Activated T-helper 1 cell treated with anti-CD3 and anti-CD28 coated beads, Interleukin-12 subunit alpha, Interleukin-12 subunit beta, Interleukin-2, Interleukin-4 antibody, amounts not matched to agents 30 ng/mL and 10 ng/mL and 1 ng/mL, durations not matched to agents 14 hours and 24 hours and 36 hours (primary cell): ENCODE measurements at regions not wholly inside any gene's neighbourhood (a gene's known extent, or its start where the extent isn't known, plus 50 kb on each side); places are given as distances from the start of the nearest gene placed in this dataset.

Experiments used
- DNase-seq: peaks from one replicate; pipeline ENCODE4 v3.0.0; 2021; ENCODE audit warnings: low spot score
- H3K27ac Mint-ChIP-seq: one replicate; pipeline ENCODE4 v1.8.0; 2021; ENCODE audit warnings: mild to moderate bottlenecking, mixed read lengths
- H3K27me3 Mint-ChIP-seq: one replicate; pipeline ENCODE4 v1.8.0; 2022; ENCODE audit warnings: mild to moderate bottlenecking, moderate library complexity, mixed read lengths; ENCODE audit not compliant: insufficient read depth
- H3K36me3 Mint-ChIP-seq: one replicate; pipeline ENCODE4 v1.8.0; 2021; ENCODE audit warnings: low read depth, mixed read lengths
- H3K4me1 Mint-ChIP-seq: one replicate; pipeline ENCODE4 v1.8.0; 2021; ENCODE audit warnings: low read depth, mixed read lengths
- H3K4me3 Mint-ChIP-seq: one replicate; pipeline ENCODE4 v1.8.0; 2021; ENCODE audit warnings: mild to moderate bottlenecking, moderate library complexity, mixed read lengths
- H3K9me3 Mint-ChIP-seq: one replicate; pipeline ENCODE4 v1.8.0; 2021; ENCODE audit warnings: mixed read lengths
- intact Hi-C: fragments of 100-400 bp; cut with micrococcal nuclease; formaldehyde crosslinking; loops from one replicate; pipeline ENCODE4 v1.15.1; 2024

- no peaks in the 10 kb centered on the region for H3K9me3 Mint-ChIP-seq
- no peak overlapping the region for H3K4me3 Mint-ChIP-seq
- H3K36me3 Mint-ChIP-seq: no peaks in the 10 kb centered on the region
- H3K27ac Mint-ChIP-seq: no peak overlapping the region
- intact Hi-C loops: no loop called here
- peaks cover 15% of the 10 kb centered on the region for H3K27me3 Mint-ChIP-seq
- no peaks in the 10 kb centered on the region for H3K4me1 Mint-ChIP-seq
- no peak for DNase-seq
These were observed 146.7 kb upstream of the PFKP start for GRCh38 chr10:2920637-2921036.

- Mint-ChIP-seq H3K4me3 (no peak overlapping the region), H3K27me3 (peaks cover 15% of the 10 kb centered on the region), H3K4me1 (no peaks in the 10 kb centered on the region), H3K36me3 (no peaks in the 10 kb centered on the region), H3K27ac (no peak overlapping the region), H3K9me3 (no peaks in the 10 kb centered on the region)
- DNase-seq: no peak
- intact Hi-C loops: no loop called here
These were observed 147.2 kb upstream of the PFKP start for GRCh38 chr10:2920168-2920567.

DNA sequence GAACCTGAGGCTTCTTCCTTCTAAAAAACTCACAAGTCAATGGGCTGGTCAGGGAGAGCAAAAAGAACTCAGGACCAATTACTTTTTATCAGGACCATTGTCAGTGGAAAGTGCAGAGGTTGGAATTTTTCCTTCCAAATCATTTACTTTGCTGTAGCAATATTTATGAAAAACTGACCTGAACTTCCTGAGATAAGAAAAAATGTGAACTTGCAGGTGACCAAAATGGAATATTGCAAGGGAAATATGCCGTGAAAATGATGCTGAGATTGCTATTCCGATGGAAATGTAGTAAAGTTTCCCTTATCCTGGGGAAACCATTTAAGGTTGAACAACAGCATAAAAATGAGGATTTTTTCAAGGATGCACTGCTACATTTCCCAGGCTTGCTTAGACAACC is 148.3 kb upstream of the PFKP start:
- H3K36me3 Mint-ChIP-seq: no peaks in the 10 kb centered on the region

GRCh38 chr10:2918489-2918888 is 148.9 kb upstream of the PFKP start:
- intact Hi-C loops: no loop called here
- no peak overlapping the region for H3K27ac Mint-ChIP-seq
- DNase-seq: no peak

More for the DNA sequence above, 148.3 kb upstream of the PFKP start:
- Mint-ChIP-seq H3K27me3 (peaks cover 19% of the 10 kb centered on the region), H3K27ac (no peak overlapping the region), H3K4me3 (no peak overlapping the region), H3K4me1 (no peaks in the 10 kb centered on the region), H3K9me3 (no peaks in the 10 kb centered on the region)
- intact Hi-C loops: no loop called here
- no peak for DNase-seq

DNA sequence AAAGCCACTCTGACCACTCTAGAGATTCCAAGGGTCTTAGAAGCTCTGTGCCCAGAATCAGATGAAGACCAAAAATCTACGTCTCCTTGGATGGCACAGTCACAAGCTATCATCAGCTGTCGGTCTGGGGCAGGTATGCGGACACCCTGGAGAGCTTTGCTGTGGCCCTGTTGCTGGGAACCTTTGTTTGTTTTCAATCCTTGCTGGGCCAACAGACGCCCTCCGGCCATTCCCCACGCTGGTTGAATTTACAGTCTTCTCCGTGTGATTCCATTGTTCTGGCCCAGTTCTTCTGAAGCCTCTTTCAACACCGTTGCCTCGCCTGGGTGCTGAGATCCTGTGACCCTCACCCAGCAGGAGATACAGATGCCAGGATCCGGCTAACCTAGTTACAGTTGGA is 149.4 kb upstream of the PFKP start:
- Mint-ChIP-seq H3K27ac (no peak overlapping the region), H3K9me3 (no peaks in the 10 kb centered on the region), H3K27me3 (peaks cover 19% of the 10 kb centered on the region), H3K4me3 (no peak overlapping the region), H3K4me1 (no peaks in the 10 kb centered on the region), H3K36me3 (no peaks in the 10 kb centered on the region)
- no peak for DNase-seq
- intact Hi-C loops: no loop called here

More at GRCh38 chr10:2918489-2918888, 148.9 kb upstream of the PFKP start:
- Mint-ChIP-seq H3K27me3 (peaks cover 19% of the 10 kb centered on the region), H3K4me1 (no peaks in the 10 kb centered on the region), H3K9me3 (no peaks in the 10 kb centered on the region), H3K36me3 (no peaks in the 10 kb centered on the region), H3K4me3 (no peak overlapping the region)

DNA sequence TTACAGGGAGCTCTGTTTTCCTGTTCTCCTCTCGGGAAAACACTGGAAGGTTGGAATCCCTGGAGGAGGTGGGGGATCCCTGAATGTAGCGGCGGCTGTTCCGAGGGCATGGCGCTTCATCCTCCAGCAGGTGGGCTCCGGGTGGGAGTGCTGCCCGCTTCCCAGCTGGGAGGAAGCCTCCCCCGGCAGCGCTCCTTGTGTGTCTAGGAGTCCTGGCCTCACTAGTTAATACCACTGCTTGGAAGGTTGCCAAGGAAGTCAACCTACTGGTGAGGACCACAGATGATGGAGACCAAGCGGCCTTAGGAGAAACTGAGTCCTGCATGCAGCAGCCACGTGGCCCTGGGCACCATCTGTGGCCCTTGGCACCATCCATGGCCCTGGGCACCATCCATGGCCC is 151.9 kb upstream of the PFKP start:
- DNase-seq: no peak
- Mint-ChIP-seq H3K36me3 (no peaks in the 10 kb centered on the region), H3K9me3 (no peaks in the 10 kb centered on the region), H3K4me3 (no peak overlapping the region), H3K27ac (no peak overlapping the region), H3K27me3 (peaks cover 17% of the 10 kb centered on the region), H3K4me1 (no peaks in the 10 kb centered on the region)
- intact Hi-C loops: no loop called here

GRCh38 chr10:2914741-2915140 is 152.6 kb upstream of the PFKP start:
- DNase-seq: no peak
- H3K4me1 Mint-ChIP-seq: no peaks in the 10 kb centered on the region
- no peak overlapping the region for H3K27ac Mint-ChIP-seq
- H3K27me3 Mint-ChIP-seq: peaks cover 12% of the 10 kb centered on the region
- no peaks in the 10 kb centered on the region for H3K9me3 Mint-ChIP-seq
- intact Hi-C loops: no loop called here
- no peaks in the 10 kb centered on the region for H3K36me3 Mint-ChIP-seq
- H3K4me3 Mint-ChIP-seq: no peak overlapping the region

DNA sequence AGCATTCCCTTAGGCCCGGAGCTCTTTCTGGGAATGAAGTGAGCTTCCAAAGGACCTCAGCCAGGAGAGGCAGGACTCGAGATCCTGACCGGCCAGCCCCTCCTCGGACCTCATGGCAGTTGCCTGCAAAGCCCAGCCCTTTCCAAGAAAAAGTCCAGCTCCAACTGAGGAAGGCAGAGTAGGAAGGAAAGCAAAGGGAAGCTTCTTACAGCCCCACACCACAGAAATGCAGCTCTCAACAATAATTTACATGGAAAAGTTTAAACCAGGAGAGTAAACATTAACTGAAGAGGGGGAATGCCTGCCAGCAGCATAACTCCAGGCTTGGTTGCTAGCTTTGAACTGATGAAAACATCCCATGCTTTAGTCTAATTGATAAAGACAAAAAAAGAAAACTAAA is 153.9 kb upstream of the PFKP start:
- no peak overlapping the region for H3K27ac Mint-ChIP-seq
- H3K9me3 Mint-ChIP-seq: no peaks in the 10 kb centered on the region
- H3K4me3 Mint-ChIP-seq: no peak overlapping the region
- no peak for DNase-seq
- H3K4me1 Mint-ChIP-seq: peaks cover 7% of the 10 kb centered on the region
- intact Hi-C loops: no loop called here
- peaks cover 10% of the 10 kb centered on the region for H3K27me3 Mint-ChIP-seq
- H3K36me3 Mint-ChIP-seq: no peaks in the 10 kb centered on the region

DNA sequence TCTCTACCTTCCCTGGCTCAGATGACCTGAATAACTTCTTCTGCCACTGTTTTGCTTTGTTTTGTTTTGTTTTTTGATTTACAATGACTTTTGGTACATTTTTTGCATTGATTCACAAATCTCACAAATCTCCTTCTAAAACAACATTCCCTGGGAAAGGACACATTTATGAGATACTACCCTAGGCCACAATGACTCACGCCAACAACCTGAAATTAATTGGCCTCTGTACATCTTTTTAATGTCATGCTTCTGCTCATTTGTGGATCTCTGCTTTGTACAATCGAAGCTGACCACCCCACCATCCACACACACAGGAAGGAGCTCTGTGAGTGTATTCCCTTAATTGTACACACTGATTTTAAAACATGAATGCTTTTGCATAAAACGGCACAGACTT is 156.7 kb upstream of the PFKP start:
- Mint-ChIP-seq H3K27ac (no peak overlapping the region), H3K4me3 (no peak overlapping the region), H3K36me3 (no peaks in the 10 kb centered on the region), H3K27me3 (peaks cover 6% of the 10 kb centered on the region), H3K4me1 (peaks cover 7% of the 10 kb centered on the region), H3K9me3 (no peaks in the 10 kb centered on the region)
- DNase-seq: no peak
- intact Hi-C loops: no loop called here

DNA sequence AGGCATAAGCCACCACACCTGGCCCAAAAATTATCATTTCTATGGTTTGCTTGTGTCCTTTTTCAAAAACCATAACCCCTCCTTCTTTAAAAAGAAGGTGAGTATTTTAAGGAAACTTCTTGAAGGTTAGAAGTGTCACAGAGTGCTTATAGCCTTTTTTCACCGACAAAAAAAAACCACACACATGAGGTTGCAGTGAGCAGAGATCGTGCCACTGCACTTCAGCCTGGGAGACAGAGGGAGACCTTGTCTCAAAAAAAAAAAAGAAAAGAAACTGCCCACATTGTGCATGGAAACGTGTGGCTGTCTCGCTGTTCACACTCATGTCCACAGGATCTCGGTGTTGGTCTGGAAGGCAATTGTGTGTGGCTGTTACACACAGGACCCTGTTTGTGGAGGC is 157.4 kb upstream of the PFKP start:
- intact Hi-C loops: no loop called here
- peaks cover 6% of the 10 kb centered on the region for H3K27me3 Mint-ChIP-seq
- no peaks in the 10 kb centered on the region for H3K36me3 Mint-ChIP-seq
- H3K4me1 Mint-ChIP-seq: peaks cover 7% of the 10 kb centered on the region
- H3K27ac Mint-ChIP-seq: no peak overlapping the region
- DNase-seq: no peak
- H3K9me3 Mint-ChIP-seq: no peaks in the 10 kb centered on the region
- H3K4me3 Mint-ChIP-seq: no peak overlapping the region

DNA sequence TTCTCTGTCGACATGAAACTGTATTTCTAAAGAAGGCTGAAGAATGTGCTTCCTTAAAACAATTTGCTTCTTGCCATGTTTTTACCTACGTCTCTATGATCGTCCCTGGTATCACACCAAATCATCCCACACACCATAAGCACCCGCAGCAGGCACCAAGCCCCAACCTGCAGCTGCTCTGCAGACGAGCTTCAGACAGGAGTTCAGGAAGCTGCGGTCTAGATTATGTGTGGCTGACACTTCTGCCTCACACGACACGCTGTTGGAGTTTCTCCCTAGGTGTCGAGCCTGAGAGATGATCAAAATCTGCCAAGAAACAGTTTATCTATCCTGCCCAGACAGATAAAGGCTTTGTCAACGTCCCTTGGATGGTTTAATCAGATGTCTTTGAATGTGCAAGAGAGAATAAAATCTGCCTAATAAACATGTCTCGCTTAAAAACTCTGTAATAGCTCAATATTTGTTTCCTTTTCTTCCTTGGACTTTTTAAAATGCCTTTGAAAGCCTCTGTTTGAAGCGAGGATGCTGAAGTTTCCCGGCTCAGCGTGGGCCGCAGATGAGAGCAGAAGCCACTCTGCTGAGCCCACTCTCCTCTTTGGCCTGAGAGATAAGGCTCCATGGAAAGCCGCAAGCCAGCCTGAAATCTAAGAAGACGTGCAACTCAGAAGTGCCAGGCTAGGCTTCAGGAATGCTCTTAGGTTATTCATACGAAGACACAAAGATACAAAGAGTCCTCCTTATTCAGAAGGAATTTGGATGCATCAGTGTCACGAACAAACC is 158.3 kb upstream of the PFKP start:
- Mint-ChIP-seq H3K36me3 (no peaks in the 10 kb centered on the region), H3K27ac (no peak overlapping the region), H3K27me3 (peaks cover 2% of the 10 kb centered on the region), H3K4me3 (peak overlapping the region; percentile 4), H3K4me1 (peaks cover 7% of the 10 kb centered on the region), H3K9me3 (no peaks in the 10 kb centered on the region)
- peak; percentile 3 for DNase-seq
- intact Hi-C loops: no loop called here

DNA sequence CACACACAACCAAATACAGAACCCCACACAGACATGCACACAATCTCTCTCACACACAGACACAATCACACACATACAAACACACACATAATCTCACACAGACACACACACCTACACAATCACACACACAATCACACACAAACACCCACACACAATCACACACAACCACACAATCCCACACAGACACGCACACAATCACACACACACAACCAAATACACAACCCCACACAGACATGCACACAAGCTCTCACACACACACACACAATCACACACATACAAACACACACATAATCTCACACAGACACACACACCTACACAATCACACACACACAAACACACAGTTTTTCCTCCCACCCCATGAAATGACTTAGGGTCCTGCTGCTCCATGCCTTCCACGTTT is 160.4 kb upstream of the PFKP start:
- H3K9me3 Mint-ChIP-seq: no peaks in the 10 kb centered on the region
- intact Hi-C loops: no loop called here

DNA sequence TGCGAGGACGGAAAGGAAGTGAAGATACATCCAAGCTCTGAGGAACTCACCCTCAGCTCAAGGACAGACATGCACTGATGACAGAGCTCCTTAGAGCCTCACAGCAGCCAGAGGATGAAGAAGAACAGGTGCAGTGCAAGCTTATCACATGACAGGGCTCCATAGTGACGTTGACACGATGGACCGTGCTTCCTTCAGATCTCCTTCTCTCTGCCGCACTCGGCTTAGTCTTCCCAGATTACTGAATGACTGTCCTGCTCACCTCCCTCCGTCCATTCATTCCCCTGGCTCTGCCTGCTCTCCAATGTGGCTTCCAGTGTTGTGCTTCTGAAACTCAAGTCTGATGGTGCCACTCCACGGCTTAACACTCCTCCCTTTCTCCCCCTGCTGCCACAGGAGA is 161.5 kb upstream of the PFKP start:
- peaks cover 7% of the 10 kb centered on the region for H3K4me1 Mint-ChIP-seq
- DNase-seq: no peak
- intact Hi-C loops: no loop called here

More for the DNA sequence above, 160.4 kb upstream of the PFKP start:
- H3K4me1 Mint-ChIP-seq: peaks cover 7% of the 10 kb centered on the region
- no peak for DNase-seq
- no peak overlapping the region for H3K4me3 Mint-ChIP-seq
- H3K27me3 Mint-ChIP-seq: peaks cover 2% of the 10 kb centered on the region
- no peak overlapping the region for H3K27ac Mint-ChIP-seq
- no peaks in the 10 kb centered on the region for H3K36me3 Mint-ChIP-seq

GRCh38 chr10:2900530-2900929 is 166.8 kb upstream of the PFKP start:
- intact Hi-C loops: no loop called here
- Mint-ChIP-seq H3K27me3 (peaks cover 8% of the 10 kb centered on the region), H3K4me1 (no peaks in the 10 kb centered on the region), H3K9me3 (no peaks in the 10 kb centered on the region), H3K4me3 (no peak overlapping the region), H3K27ac (no peak overlapping the region), H3K36me3 (no peaks in the 10 kb centered on the region)
- no peak for DNase-seq

More for the DNA sequence above, 161.5 kb upstream of the PFKP start:
- Mint-ChIP-seq H3K9me3 (no peaks in the 10 kb centered on the region), H3K4me3 (no peak overlapping the region), H3K27ac (no peak overlapping the region), H3K27me3 (peaks cover 2% of the 10 kb centered on the region), H3K36me3 (no peaks in the 10 kb centered on the region)
